ENCODE measurements at regions not wholly inside any gene's neighbourhood (a gene's known extent, or its start where the extent isn't known, plus 50 kb on each side); places are given as distances from the start of the nearest gene placed in this dataset.

DNA sequence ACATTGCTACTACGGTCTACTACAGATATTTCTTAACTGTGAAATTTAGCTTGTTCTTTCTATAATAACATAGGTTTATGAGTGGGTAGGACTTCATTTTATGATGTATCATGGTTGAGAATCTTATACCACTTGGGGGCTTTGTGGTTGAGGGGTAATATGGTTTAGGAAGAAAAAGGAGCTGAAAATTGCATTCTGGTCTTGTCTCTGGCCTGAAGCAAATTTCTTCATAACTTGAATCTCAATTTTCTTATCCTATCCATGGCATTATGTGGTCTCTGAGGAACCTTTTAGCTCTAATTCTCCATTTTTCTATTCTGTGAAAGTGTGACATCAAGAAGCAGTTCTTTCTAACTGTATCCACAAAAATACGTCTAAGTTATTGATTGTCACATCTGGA is 341.0 kb downstream of the SOX2 start:
- TF ChIP-seq, protein P1, sequence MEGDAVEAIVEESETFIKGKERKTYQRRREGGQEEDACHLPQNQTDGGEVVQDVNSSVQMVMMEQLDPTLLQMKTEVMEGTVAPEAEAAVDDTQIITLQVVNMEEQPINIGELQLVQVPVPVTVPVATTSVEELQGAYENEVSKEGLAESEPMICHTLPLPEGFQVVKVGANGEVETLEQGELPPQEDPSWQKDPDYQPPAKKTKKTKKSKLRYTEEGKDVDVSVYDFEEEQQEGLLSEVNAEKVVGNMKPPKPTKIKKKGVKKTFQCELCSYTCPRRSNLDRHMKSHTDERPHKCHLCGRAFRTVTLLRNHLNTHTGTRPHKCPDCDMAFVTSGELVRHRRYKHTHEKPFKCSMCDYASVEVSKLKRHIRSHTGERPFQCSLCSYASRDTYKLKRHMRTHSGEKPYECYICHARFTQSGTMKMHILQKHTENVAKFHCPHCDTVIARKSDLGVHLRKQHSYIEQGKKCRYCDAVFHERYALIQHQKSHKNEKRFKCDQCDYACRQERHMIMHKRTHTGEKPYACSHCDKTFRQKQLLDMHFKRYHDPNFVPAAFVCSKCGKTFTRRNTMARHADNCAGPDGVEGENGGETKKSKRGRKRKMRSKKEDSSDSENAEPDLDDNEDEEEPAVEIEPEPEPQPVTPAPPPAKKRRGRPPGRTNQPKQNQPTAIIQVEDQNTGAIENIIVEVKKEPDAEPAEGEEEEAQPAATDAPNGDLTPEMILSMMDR (IDR thresholded peaks at IDR 0.05) = no peak
- no peak for TF ChIP-seq EZH2 (IDR thresholded peaks at IDR 0.05; ENCODE audit: borderline replicate concordance, insufficient read depth, low read depth, low read length, poor library complexity, severe bottlenecking)
